ENCODE measurements at regions not wholly inside any gene's neighbourhood (a gene's known extent, or its start where the extent isn't known, plus 50 kb on each side); places are given as distances from the start of the nearest gene placed in this dataset.
A peak's percentile ranks its signal among the peaks of the same experiment; 100 is the strongest.

- Histone ChIP-seq H3K79me2 (ENCODE audit: insufficient read depth, low read length) (peaks cover 19% of the 10 kb centered on the region), H3K4me3 (ENCODE audit: insufficient read depth, low read length) (peak overlapping the region; percentile 81), H2AFZ (ENCODE audit: low read length) (peak overlapping the region; percentile 87), H3K4me2 (ENCODE audit: insufficient read depth, low read length) (peak overlapping the region; percentile 89), H3K36me3 (ENCODE audit: insufficient read depth, low read length) (no peaks in the 10 kb centered on the region), H3K27me3 (ENCODE audit: insufficient read depth, low read length) (no peaks in the 10 kb centered on the region), H3K27ac (ENCODE audit: low read depth, low read length) (peak overlapping the region; percentile 31), H4K20me1 (ENCODE audit: insufficient read depth, low read length) (no peaks in the 10 kb centered on the region), H3K9me3 (ENCODE audit: low read depth, low read length) (no peaks in the 10 kb centered on the region), H3K4me1 (ENCODE audit: insufficient read depth, low read length) (no peaks in the 10 kb centered on the region)
- TF ChIP-seq, protein P1, sequence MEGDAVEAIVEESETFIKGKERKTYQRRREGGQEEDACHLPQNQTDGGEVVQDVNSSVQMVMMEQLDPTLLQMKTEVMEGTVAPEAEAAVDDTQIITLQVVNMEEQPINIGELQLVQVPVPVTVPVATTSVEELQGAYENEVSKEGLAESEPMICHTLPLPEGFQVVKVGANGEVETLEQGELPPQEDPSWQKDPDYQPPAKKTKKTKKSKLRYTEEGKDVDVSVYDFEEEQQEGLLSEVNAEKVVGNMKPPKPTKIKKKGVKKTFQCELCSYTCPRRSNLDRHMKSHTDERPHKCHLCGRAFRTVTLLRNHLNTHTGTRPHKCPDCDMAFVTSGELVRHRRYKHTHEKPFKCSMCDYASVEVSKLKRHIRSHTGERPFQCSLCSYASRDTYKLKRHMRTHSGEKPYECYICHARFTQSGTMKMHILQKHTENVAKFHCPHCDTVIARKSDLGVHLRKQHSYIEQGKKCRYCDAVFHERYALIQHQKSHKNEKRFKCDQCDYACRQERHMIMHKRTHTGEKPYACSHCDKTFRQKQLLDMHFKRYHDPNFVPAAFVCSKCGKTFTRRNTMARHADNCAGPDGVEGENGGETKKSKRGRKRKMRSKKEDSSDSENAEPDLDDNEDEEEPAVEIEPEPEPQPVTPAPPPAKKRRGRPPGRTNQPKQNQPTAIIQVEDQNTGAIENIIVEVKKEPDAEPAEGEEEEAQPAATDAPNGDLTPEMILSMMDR (IDR thresholded peaks at IDR 0.05; ENCODE audit: extremely low read depth, low read depth, low read length) = no peak
- DNase-seq (ENCODE audit: insufficient read length, low spot score, missing footprints) = peak; percentile 23
These were observed 97.8 kb upstream of the TENM3 start for GRCh38 chr4:182145334-182145905.

- TF ChIP-seq, protein P1 (IDR thresholded peaks at IDR 0.05; ENCODE audit: extremely low read depth, low read depth, low read length) = no peak
- Histone ChIP-seq H3K4me1 (ENCODE audit: insufficient read depth, low read length) (no peaks in the 10 kb centered on the region), H3K4me3 (ENCODE audit: insufficient read depth, low read length) (no peak overlapping the region), H3K4me2 (ENCODE audit: insufficient read depth, low read length) (no peak overlapping the region), H3K36me3 (ENCODE audit: insufficient read depth, low read length) (no peaks in the 10 kb centered on the region), H2AFZ (ENCODE audit: low read length) (no peak overlapping the region), H3K79me2 (ENCODE audit: insufficient read depth, low read length) (peaks cover 19% of the 10 kb centered on the region), H3K27me3 (ENCODE audit: insufficient read depth, low read length) (no peaks in the 10 kb centered on the region), H3K27ac (ENCODE audit: low read depth, low read length) (no peak overlapping the region), H4K20me1 (ENCODE audit: insufficient read depth, low read length) (no peaks in the 10 kb centered on the region), H3K9me3 (ENCODE audit: low read depth, low read length) (no peaks in the 10 kb centered on the region)
- DNase-seq (ENCODE audit: insufficient read length, low spot score, missing footprints) = no peak
These were observed 95.8 kb upstream of the TENM3 start for GRCh38 chr4:182147391-182147790.

DNA sequence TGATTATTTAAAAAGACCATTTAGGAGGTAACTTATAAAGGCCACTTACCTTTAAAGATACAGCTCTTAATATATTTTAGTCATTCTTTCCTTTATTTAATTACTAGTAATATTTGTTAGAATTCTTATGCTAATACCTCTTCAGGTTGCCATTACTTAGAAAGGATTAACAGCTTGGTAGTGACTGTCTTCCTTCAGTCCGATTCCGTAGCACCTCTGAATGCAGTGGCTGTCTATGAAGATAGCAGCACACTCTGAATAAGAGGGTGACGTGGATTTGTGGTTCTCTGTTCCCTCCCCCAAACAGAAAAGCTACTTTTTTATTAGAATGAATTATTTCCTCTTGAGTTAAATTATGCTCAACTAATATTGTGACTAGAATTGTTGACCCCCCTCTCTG is 92.6 kb upstream of the TENM3 start:
- Histone ChIP-seq H3K27ac (ENCODE audit: low read depth, low read length) (no peak overlapping the region), H3K4me2 (ENCODE audit: insufficient read depth, low read length) (no peak overlapping the region), H4K20me1 (ENCODE audit: insufficient read depth, low read length) (no peaks in the 10 kb centered on the region), H3K79me2 (ENCODE audit: insufficient read depth, low read length) (peaks cover 10% of the 10 kb centered on the region), H3K4me3 (ENCODE audit: insufficient read depth, low read length) (no peak overlapping the region), H2AFZ (ENCODE audit: low read length) (no peak overlapping the region), H3K36me3 (ENCODE audit: insufficient read depth, low read length) (no peaks in the 10 kb centered on the region), H3K4me1 (ENCODE audit: insufficient read depth, low read length) (no peaks in the 10 kb centered on the region), H3K9me3 (ENCODE audit: low read depth, low read length) (no peaks in the 10 kb centered on the region), H3K27me3 (ENCODE audit: insufficient read depth, low read length) (no peaks in the 10 kb centered on the region)
- TF ChIP-seq, protein P1 (IDR thresholded peaks at IDR 0.05; ENCODE audit: extremely low read depth, low read depth, low read length) = no peak
- no peak for DNase-seq (ENCODE audit: insufficient read length, low spot score, missing footprints)

GRCh38 chr4:182155806-182156205 is 87.4 kb upstream of the TENM3 start:
- TF ChIP-seq, protein P1 (IDR thresholded peaks at IDR 0.05; ENCODE audit: extremely low read depth, low read depth, low read length) = no peak
- no peaks in the 10 kb centered on the region for H3K4me1 ChIP-seq (ENCODE audit: insufficient read depth, low read length)
- no peaks in the 10 kb centered on the region for H4K20me1 ChIP-seq (ENCODE audit: insufficient read depth, low read length)
- H3K27me3 ChIP-seq (ENCODE audit: insufficient read depth, low read length) = no peaks in the 10 kb centered on the region
- no peaks in the 10 kb centered on the region for H3K79me2 ChIP-seq (ENCODE audit: insufficient read depth, low read length)
- H3K36me3 ChIP-seq (ENCODE audit: insufficient read depth, low read length) = no peaks in the 10 kb centered on the region
- no peak for DNase-seq (ENCODE audit: insufficient read length, low spot score, missing footprints)
- no peaks in the 10 kb centered on the region for H3K9me3 ChIP-seq (ENCODE audit: low read depth, low read length)
- H3K4me2 ChIP-seq (ENCODE audit: insufficient read depth, low read length) = no peak overlapping the region
- H2AFZ ChIP-seq (ENCODE audit: low read length) = no peak overlapping the region
- no peak overlapping the region for H3K27ac ChIP-seq (ENCODE audit: low read depth, low read length)
- no peak overlapping the region for H3K4me3 ChIP-seq (ENCODE audit: insufficient read depth, low read length)
